GM06990 (cell line): ENCODE measurements at regions not wholly inside any gene's neighbourhood (a gene's known extent, or its start where the extent isn't known, plus 50 kb on each side); places are given as distances from the start of the nearest gene placed in this dataset.
"Not testable (repeated sequence)": the region's sequence is repeated elsewhere in the genome, so short reads cannot be mapped to it uniquely, and the experiment has no call there.

Source experiments
- DNase-seq: peaks from one replicate; pipeline ENCODE4 v3.0.0-alpha.2; 2011; ENCODE audit not compliant: insufficient read length; ENCODE audit errors: extremely low read depth
- H3K27me3 ChIP-seq: replicated peaks from 2 replicates; pipeline ENCODE4 v1.6.0; 2011; ENCODE audit warnings: low read length; ENCODE audit not compliant: control insufficient read depth, insufficient read depth
- H3K36me3 ChIP-seq: 2 replicates; pipeline ENCODE4 v1.5.1; 2011; ENCODE audit warnings: low read length; ENCODE audit not compliant: control insufficient read depth, insufficient read depth
- H3K4me3 ChIP-seq: replicated peaks from 2 replicates; pipeline ENCODE4 v1.5.1; 2011; ENCODE audit warnings: low read depth, mild to moderate bottlenecking, control low read depth, low read length
- TF ChIP-seq, protein P1 (sequence below): IDR thresholded peaks from 2 replicates; pipeline ENCODE4 v1.5.1; 2011; ENCODE audit warnings: low read length, control low read depth, mild to moderate bottlenecking, inconsistent platforms; ENCODE audit not compliant: insufficient read depth, poor library complexity, severe bottlenecking

DNA sequence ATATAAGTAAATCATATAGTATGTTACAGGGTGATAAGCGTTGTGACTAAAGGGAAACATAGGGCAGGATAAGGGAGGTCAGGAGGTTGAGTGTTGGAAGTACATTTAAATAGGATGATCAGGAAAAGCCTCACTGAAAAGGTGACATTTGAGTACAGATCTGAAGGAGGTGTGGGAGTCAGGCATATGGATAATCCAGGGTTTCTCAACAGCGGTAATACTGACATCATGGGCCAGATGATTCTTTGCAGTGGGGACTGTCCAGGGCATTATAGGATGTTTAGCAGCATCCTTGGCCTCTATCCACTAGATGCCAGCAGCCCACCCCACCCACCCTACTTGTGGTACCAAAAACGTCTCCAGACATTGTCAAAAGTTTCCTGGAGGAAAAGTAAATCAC is 292.6 kb upstream of the PREP start:
- Histone ChIP-seq H3K4me3 (no peak overlapping the region), H3K27me3 (no peaks in the 10 kb centered on the region), H3K36me3 (no peaks in the 10 kb centered on the region)
- TF ChIP-seq, protein P1, sequence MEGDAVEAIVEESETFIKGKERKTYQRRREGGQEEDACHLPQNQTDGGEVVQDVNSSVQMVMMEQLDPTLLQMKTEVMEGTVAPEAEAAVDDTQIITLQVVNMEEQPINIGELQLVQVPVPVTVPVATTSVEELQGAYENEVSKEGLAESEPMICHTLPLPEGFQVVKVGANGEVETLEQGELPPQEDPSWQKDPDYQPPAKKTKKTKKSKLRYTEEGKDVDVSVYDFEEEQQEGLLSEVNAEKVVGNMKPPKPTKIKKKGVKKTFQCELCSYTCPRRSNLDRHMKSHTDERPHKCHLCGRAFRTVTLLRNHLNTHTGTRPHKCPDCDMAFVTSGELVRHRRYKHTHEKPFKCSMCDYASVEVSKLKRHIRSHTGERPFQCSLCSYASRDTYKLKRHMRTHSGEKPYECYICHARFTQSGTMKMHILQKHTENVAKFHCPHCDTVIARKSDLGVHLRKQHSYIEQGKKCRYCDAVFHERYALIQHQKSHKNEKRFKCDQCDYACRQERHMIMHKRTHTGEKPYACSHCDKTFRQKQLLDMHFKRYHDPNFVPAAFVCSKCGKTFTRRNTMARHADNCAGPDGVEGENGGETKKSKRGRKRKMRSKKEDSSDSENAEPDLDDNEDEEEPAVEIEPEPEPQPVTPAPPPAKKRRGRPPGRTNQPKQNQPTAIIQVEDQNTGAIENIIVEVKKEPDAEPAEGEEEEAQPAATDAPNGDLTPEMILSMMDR: no peak
- no peak for DNase-seq

DNA sequence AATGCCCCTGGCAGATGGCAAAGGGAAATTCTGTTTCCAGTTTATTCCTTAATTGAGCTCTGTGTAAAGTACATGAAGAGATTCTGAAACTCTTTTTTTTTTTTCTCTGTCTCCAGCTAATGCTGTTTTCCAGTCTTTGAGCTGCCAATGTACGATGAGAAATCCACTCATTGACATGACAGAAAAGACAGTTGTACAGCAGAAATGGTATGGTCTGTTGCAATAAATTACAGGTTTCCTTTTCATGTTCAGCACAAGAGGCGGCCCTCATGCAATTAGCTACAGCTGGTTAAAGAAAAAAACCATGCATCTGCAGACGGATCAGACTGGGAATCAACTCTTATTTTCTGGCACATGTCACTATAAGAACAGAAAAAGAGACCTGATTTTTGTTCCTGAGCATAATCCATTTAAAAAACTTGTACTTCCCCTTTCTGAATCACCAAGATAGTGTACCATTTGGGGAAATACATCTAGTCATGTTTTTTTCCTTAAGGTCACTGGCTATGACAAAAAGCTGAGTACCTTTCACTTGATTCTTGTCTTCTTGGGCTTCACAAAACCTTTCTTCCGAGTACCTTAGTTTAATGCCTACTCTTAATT is 289.8 kb upstream of the PREP start:
- Histone ChIP-seq H3K4me3 (no peak overlapping the region), H3K27me3 (no peaks in the 10 kb centered on the region), H3K36me3 (no peaks in the 10 kb centered on the region)
- TF ChIP-seq, protein P1: no peak
- DNase-seq: no peak

DNA sequence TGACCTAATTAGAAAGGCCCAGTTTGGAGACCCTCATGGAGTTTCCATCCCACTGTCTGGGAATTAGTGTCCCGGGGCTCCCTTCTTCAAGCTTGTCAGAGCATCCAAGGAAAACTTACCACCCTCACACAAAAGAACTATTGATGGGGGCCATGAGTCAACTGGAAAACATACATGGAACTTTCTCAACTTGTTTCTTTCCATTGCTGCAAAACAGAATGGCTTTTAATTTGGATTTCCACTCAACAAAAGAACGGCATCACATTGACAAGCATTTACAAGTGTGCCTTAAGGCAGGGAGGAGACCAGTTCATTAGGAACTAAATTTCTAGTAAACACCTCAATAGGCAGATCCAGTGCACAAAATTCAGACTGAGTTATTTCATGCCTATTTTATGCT is 289.1 kb upstream of the PREP start:
- no peaks in the 10 kb centered on the region for H3K27me3 ChIP-seq
- TF ChIP-seq, protein P1: no peak
- no peak overlapping the region for H3K4me3 ChIP-seq
- H3K36me3 ChIP-seq: no peaks in the 10 kb centered on the region
- no peak for DNase-seq

DNA sequence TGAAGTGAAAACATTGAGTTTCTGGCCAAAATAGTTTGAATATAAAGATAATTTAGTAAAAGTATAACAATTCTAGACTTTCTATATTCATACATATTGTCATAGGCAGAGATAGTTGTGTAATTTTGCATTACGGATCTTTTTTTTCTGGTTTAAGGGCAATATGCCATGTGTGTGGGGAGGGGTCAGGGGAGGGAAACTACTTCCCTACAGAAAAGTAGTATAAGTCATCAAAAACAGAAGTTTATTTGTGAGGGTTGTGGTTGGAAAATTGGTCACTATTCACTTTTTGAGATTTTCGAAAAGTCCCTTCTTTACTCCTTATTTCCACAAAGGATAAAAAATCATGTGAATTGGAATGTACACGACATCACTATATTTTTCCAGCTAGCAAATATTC is 288.2 kb upstream of the PREP start:
- TF ChIP-seq, protein P1: no peak
- DNase-seq: no peak
- Histone ChIP-seq H3K4me3 (no peak overlapping the region), H3K27me3 (no peaks in the 10 kb centered on the region), H3K36me3 (no peaks in the 10 kb centered on the region)

DNA sequence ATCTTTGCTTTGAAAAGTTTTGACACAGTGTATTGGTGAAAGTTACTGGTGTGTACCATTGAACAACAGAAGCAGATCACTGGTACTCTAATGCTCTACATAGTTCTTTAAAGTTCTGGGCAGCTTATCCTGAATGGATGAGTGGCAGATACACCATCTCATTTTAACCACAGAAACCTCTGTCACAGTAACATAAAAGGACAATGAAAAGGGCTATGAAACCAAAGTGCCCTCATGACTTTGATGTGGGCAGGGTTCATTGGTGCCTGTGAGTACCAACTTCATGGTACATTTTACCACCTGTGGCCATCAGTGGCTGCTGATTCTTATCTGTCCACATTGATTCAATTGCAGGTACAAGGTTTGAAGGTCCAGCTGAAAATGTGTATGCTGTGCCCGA is 285.7 kb upstream of the PREP start:
- Histone ChIP-seq H3K36me3 (no peaks in the 10 kb centered on the region), H3K27me3 (no peaks in the 10 kb centered on the region), H3K4me3 (no peak overlapping the region)
- TF ChIP-seq, protein P1: no peak
- no peak for DNase-seq

DNA sequence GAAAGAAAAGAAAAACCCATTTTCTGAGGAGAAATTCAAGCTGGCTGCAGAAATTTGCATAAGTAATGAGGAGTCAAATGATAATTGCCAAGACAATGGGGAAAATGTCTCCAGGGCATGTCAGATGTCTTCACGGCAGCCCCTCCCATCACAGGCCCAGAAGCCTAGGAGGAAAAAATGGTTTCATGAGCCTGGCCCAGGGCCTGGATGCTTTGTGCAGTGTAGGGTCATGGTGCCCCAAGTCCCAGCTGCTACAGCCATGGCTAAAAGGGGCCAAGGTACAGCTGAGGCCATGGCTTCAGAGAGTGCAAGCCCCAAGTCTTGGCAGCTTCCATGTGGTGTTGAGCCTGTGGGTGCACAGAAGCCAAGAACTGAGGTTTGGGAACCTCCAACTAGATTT is 283.9 kb upstream of the PREP start:
- not testable (repeated sequence) for H3K4me3 ChIP-seq, H3K27me3 ChIP-seq, H3K36me3 ChIP-seq, DNase-seq
